GM12864 (cell line): ENCODE measurements at regions not wholly inside any gene's neighbourhood (a gene's known extent, or its start where the extent isn't known, plus 50 kb on each side); places are given as distances from the start of the nearest gene placed in this dataset.
"Not testable (repeated sequence)": the region's sequence is repeated elsewhere in the genome, so short reads cannot be mapped to it uniquely, and the experiment has no call there.

Experiments
- DNase-seq: peaks from one replicate; pipeline ENCODE4 v3.0.0-alpha.2; 2011; ENCODE audit warnings: low read depth
- H3K4me3 ChIP-seq: 2 replicates; pipeline ENCODE4 v1.5.1; 2011; ENCODE audit warnings: mild to moderate bottlenecking, low read depth, low read length, control low read depth
- TF ChIP-seq, protein P1 (sequence below): IDR thresholded peaks from 2 replicates; pipeline ENCODE4 v1.5.1; 2011; ENCODE audit warnings: low read depth, mild to moderate bottlenecking, moderate library complexity, low read length, control low read depth, inconsistent platforms; ENCODE audit errors: missing control alignments

DNA sequence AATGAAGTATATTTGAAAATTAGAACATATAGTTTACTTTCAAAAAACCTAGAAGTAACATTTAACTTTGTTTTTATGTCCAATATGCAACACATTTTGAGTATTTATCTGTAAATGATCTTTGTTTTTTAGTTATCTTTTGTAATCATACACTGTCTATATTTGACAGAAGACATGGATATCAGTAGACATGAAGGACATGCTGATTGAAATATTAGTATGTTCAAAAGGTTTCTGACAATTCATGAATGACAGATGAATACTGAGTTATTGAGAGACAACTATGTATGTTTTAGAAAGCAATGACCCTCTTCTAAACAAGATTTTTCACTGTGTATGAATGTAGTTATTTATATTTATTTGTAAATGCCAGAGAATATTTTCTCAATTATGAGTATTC lies 215.6 kb upstream of the TMEFF2 start:
- TF ChIP-seq, protein P1, sequence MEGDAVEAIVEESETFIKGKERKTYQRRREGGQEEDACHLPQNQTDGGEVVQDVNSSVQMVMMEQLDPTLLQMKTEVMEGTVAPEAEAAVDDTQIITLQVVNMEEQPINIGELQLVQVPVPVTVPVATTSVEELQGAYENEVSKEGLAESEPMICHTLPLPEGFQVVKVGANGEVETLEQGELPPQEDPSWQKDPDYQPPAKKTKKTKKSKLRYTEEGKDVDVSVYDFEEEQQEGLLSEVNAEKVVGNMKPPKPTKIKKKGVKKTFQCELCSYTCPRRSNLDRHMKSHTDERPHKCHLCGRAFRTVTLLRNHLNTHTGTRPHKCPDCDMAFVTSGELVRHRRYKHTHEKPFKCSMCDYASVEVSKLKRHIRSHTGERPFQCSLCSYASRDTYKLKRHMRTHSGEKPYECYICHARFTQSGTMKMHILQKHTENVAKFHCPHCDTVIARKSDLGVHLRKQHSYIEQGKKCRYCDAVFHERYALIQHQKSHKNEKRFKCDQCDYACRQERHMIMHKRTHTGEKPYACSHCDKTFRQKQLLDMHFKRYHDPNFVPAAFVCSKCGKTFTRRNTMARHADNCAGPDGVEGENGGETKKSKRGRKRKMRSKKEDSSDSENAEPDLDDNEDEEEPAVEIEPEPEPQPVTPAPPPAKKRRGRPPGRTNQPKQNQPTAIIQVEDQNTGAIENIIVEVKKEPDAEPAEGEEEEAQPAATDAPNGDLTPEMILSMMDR: no peak
- no peak for DNase-seq
- no peak overlapping the region for H3K4me3 ChIP-seq

DNA sequence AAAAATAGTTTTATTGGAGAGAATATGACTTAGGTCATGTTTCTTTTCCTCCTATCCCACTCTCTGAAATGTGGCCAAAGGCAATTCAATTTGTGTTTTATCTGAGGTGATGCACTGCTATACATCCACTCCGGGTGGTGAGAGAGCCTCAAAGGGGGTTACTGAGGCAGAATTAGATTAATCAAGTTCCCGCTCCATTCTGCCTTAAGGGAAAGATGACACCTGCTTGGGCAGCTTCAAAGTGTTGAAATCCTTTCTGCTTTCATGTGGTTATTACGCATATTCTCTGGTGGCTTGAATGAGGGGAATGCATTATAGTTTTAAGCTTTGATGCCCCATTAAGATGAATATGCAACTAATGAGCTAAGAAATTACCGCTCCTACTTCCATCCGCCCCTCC lies 213.0 kb upstream of the TMEFF2 start:
- no peak for DNase-seq
- no peak overlapping the region for H3K4me3 ChIP-seq
- TF ChIP-seq, protein P1: no peak

DNA sequence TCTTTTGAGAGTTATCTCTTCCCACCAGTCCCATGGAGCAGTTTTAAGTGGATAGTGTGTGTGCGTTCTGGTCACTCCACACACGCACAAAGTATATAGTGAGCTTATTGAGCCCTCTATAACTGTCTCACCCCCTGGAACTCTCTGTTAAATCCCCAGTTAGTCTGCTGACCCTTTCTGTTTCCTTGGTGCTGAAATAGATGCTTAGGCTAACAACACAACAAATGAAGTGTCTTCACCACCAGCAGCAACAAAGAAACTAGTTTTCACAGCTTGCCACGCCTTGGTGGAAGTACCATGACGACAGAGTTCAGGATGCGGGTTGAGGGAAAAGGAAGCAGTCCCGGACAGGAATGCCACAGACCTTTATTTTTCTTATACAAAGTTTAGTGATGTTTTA lies 203.5 kb upstream of the TMEFF2 start:
- H3K4me3 ChIP-seq: no peak overlapping the region
- no peak for DNase-seq
- TF ChIP-seq, protein P1: no peak

DNA sequence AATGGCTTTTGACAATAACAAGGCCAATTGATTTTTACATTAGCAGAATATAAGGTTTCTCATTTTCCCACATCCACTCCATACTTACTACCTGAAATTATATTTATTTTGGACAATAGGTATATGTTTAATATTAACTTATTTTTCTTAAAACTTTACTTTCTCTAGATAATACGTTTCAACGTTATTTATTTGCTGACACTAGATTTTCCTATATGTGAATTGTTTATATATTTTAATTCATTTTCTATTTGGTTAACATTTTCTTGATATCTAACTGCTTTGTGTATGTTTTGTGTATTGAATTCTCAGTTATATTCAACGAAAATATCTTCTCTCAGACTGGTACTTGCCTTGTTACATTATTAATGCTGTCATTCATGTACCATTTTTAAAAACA lies 199.9 kb upstream of the TMEFF2 start:
- TF ChIP-seq, protein P1: no peak
- no peak overlapping the region for H3K4me3 ChIP-seq
- DNase-seq: no peak

DNA sequence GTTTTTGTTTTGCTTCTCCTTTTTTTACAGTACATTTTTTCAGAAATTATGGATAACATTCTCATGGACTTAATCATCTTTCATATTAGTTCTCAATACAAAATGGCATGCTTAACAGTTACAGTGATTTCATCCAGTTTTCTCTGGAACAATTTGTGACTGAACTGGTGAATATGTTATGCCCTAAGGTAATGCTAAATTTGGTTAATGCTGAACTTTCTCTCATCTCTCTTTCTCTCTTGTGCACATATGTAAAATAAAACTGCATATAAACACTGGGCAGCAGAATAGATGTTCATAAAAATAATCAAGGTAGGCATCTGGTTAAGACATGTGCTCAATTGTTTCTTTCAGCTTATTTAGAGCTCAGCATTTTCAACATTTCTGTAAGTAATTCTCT lies 196.3 kb upstream of the TMEFF2 start:
- TF ChIP-seq, protein P1: no peak
- H3K4me3 ChIP-seq: no peak overlapping the region
- no peak for DNase-seq

DNA sequence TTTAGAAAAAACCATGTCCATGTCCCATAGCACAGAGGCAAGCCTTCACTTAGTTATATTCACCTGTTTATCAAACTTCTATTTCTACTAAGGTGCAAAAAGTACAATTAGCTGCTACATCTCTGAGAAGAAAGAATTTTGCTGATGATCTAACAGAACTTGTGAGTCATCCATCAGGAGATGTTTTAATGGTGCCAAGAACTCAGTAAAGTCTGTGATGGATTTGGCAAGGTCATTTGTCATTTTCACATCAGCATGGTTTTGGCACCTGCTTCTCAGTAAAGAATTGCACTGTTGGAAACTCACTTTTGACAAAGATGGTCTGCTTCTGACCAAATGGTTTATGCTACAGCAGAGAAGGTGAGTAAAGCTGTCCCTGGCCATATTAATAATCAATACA lies 195.7 kb upstream of the TMEFF2 start:
- no peak overlapping the region for H3K4me3 ChIP-seq
- TF ChIP-seq, protein P1: no peak
- DNase-seq: no peak

DNA sequence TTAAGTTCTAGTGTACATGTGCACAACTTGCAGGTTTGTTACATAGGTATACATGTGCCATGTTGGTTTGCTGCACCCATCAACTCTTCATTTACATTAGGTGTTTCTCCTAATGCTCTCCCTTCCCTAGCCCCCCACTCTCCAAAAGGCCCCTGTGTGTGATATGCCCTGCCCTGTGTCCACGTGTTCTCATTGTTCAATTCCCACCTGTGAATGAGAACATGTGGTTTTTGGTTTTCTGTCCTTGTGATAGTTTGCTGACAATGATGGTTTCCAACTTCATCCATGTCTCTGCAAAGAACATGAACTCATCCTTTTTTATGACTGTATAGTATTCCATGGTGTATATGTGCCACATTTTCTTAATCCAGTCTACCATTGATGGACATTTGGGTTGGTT lies 189.5 kb upstream of the TMEFF2 start:
- H3K4me3 ChIP-seq, DNase-seq: not testable (repeated sequence)

DNA sequence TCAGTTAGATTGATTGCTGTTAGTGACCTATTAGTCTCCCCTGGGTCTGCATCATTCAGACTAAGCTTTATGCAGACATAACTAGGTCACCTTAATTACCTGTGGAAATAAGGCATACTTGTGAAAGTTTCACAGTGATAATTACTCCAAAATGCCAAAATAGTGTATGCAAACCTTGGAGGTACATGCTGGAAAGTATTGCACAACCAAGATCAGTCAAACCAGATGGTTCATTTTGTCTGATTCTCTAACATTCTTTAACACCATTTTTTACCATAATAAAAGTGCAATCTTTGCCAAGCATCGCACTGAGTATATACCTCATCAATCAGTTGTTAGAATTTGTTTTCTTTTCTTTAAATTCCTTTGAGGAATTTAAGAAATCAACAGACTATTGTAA lies 186.3 kb upstream of the TMEFF2 start:
- no peak for DNase-seq
- TF ChIP-seq, protein P1: no peak
- no peak overlapping the region for H3K4me3 ChIP-seq
